ENCODE measurements at regions not wholly inside any gene's neighbourhood (a gene's known extent, or its start where the extent isn't known, plus 50 kb on each side); places are given as distances from the start of the nearest gene placed in this dataset.
"Not testable (repeated sequence)": the region's sequence is repeated elsewhere in the genome, so short reads cannot be mapped to it uniquely, and the experiment has no call there.

GRCh38 chr10:95130429-95130828 is 61.1 kb upstream of the CYP2C8 start:
- H3K27me3 ChIP-seq (ENCODE audit: control insufficient read depth in 3 of 3, insufficient read depth in 3 of 3, low read depth in 1 of 3, low read length in 3 of 3); H3K9me3 ChIP-seq (replicated peaks in 1 of 2; ENCODE audit: control insufficient read depth in 2 of 2, insufficient read depth in 1 of 2, low read depth in 1 of 2, low read length in 2 of 2); H3K79me1 ChIP-seq (ENCODE audit: low read depth, low read length); H3K4me1 ChIP-seq (ENCODE audit: control insufficient read depth in 2 of 2, insufficient read depth in 1 of 2, low read depth in 1 of 2, low read length in 2 of 2); H4K8ac ChIP-seq (ENCODE audit: low read depth, low read length); H3K4me3 ChIP-seq (ENCODE audit: low read length in 2 of 2); H3K27ac ChIP-seq (replicated peaks; ENCODE audit: low read length); H2BK15ac ChIP-seq (ENCODE audit: low read length); H2BK5ac ChIP-seq (ENCODE audit: low read length); H3K9ac ChIP-seq (ENCODE audit: low read depth, low read length, poor library complexity); H3K23ac ChIP-seq (ENCODE audit: low read depth, low read length, poor library complexity); H2AK5ac ChIP-seq (ENCODE audit: low read depth, low read length); H3K36me3 ChIP-seq (replicated peaks in 1 of 2; ENCODE audit: control insufficient read depth in 2 of 2, insufficient read depth in 2 of 2, low read length in 2 of 2); H3K14ac ChIP-seq (ENCODE audit: low read length); H2BK120ac ChIP-seq (ENCODE audit: low read depth, low read length); H2AFZ ChIP-seq (ENCODE audit: low read length); H3K4ac ChIP-seq (ENCODE audit: low read length); H2BK12ac ChIP-seq (ENCODE audit: low read length); H3K4me2 ChIP-seq (ENCODE audit: insufficient read depth, low read length, poor library complexity, severe bottlenecking); H4K91ac ChIP-seq (ENCODE audit: low read depth, low read length, poor library complexity); H3K18ac ChIP-seq (ENCODE audit: low read length); DNase-seq (ENCODE audit: low spot score): not testable (repeated sequence)
- WGBS, 2 donors (ENCODE audit: extremely low coverage in 2 of 2, insufficient read length in 2 of 2, insufficient replicate concordance in 1 of 2): no CpG with 5 or more reads among the region's 2 CpGs

DNA sequence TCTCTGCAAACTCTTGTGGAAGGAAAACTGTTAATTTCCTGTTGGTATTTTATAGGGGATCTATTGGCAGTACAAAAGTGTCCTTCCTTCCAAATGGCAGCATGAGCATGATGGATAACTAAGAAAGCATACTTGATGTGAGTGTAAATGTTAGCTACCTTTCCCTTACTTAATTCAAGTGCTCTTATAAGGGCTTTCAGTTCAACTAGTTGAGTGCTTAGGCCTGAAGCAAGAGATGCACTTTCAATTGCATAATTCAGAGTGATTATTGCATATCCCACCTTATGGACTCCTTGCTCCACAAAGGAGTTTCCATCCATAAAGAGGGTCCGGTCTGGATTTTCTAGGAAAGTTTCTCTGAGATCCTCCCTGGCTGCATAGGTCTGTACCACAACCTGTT is 56.3 kb upstream of the CYP2C8 start:
- no peak overlapping the region for H3K14ac ChIP-seq (ENCODE audit: low read length)
- no peak for DNase-seq (ENCODE audit: low spot score)
- no peak overlapping the region for H3K18ac ChIP-seq (ENCODE audit: low read length)
- H3K36me3 ChIP-seq (replicated peaks in 1 of 2; ENCODE audit: control insufficient read depth in 2 of 2, insufficient read depth in 2 of 2, low read length in 2 of 2): no peaks in the 10 kb centered on the region
- no peak overlapping the region for H2BK5ac ChIP-seq (ENCODE audit: low read length)
- WGBS, 2 donors (ENCODE audit: extremely low coverage in 2 of 2, insufficient read length in 2 of 2, insufficient replicate concordance in 1 of 2): no CpG with 5 or more reads among the region's 1 CpG
- no peak overlapping the region for H3K27ac ChIP-seq (replicated peaks; ENCODE audit: low read length)
- H2AK5ac ChIP-seq (ENCODE audit: low read depth, low read length): no peak overlapping the region
- H3K9me3 ChIP-seq (replicated peaks in 1 of 2; ENCODE audit: control insufficient read depth in 2 of 2, insufficient read depth in 1 of 2, low read depth in 1 of 2, low read length in 2 of 2): peaks cover 0 to 8% of the 10 kb centered on the region in 2 donors
- no peaks in the 10 kb centered on the region for H3K27me3 ChIP-seq (ENCODE audit: control insufficient read depth in 3 of 3, insufficient read depth in 3 of 3, low read depth in 1 of 3, low read length in 3 of 3)
- H3K23ac ChIP-seq (ENCODE audit: low read depth, low read length, poor library complexity): no peak overlapping the region
- no peaks in the 10 kb centered on the region for H3K4me1 ChIP-seq (ENCODE audit: control insufficient read depth in 2 of 2, insufficient read depth in 1 of 2, low read depth in 1 of 2, low read length in 2 of 2)
- H2BK12ac ChIP-seq (ENCODE audit: low read length): no peak overlapping the region
- no peak overlapping the region for H3K9ac ChIP-seq (ENCODE audit: low read depth, low read length, poor library complexity)
- no peaks in the 10 kb centered on the region for H3K79me1 ChIP-seq (ENCODE audit: low read depth, low read length)
- no peak overlapping the region for H2BK120ac ChIP-seq (ENCODE audit: low read depth, low read length)
- H3K4me3 ChIP-seq (ENCODE audit: low read length in 2 of 2): no peak overlapping the region
- no peak overlapping the region for H2AFZ ChIP-seq (ENCODE audit: low read length)
- H4K91ac ChIP-seq (ENCODE audit: low read depth, low read length, poor library complexity): no peak overlapping the region
- no peak overlapping the region for H4K8ac ChIP-seq (ENCODE audit: low read depth, low read length)
- no peak overlapping the region for H3K4me2 ChIP-seq (ENCODE audit: insufficient read depth, low read length, poor library complexity, severe bottlenecking)
- no peak overlapping the region for H2BK15ac ChIP-seq (ENCODE audit: low read length)
- H3K4ac ChIP-seq (ENCODE audit: low read length): no peak overlapping the region

GRCh38 chr10:95122736-95123135 is 53.4 kb upstream of the CYP2C8 start:
- no peak overlapping the region for H3K4ac ChIP-seq (ENCODE audit: low read length)
- DNase-seq (ENCODE audit: low spot score): no peak
- no peak overlapping the region for H2BK120ac ChIP-seq (ENCODE audit: low read depth, low read length)
- H3K4me1 ChIP-seq (ENCODE audit: control insufficient read depth in 2 of 2, insufficient read depth in 1 of 2, low read depth in 1 of 2, low read length in 2 of 2): no peaks in the 10 kb centered on the region
- no peak overlapping the region for H3K4me2 ChIP-seq (ENCODE audit: insufficient read depth, low read length, poor library complexity, severe bottlenecking)
- no CpG with 5 or more reads among the region's 1 CpG for WGBS, 2 donors (ENCODE audit: extremely low coverage in 2 of 2, insufficient read length in 2 of 2, insufficient replicate concordance in 1 of 2)
- H4K8ac ChIP-seq (ENCODE audit: low read depth, low read length): no peak overlapping the region
- H2AFZ ChIP-seq (ENCODE audit: low read length): no peak overlapping the region
- H2BK5ac ChIP-seq (ENCODE audit: low read length): no peak overlapping the region
- no peak overlapping the region for H3K23ac ChIP-seq (ENCODE audit: low read depth, low read length, poor library complexity)
- no peak overlapping the region for H4K91ac ChIP-seq (ENCODE audit: low read depth, low read length, poor library complexity)
- H3K9ac ChIP-seq (ENCODE audit: low read depth, low read length, poor library complexity): no peak overlapping the region
- no peak overlapping the region for H3K4me3 ChIP-seq (ENCODE audit: low read length in 2 of 2)
- H3K27me3 ChIP-seq (ENCODE audit: control insufficient read depth in 3 of 3, insufficient read depth in 3 of 3, low read depth in 1 of 3, low read length in 3 of 3): no peaks in the 10 kb centered on the region
- H3K27ac ChIP-seq (replicated peaks; ENCODE audit: low read length): no peak overlapping the region
- no peak overlapping the region for H3K14ac ChIP-seq (ENCODE audit: low read length)
- no peak overlapping the region for H2BK15ac ChIP-seq (ENCODE audit: low read length)
- H3K79me1 ChIP-seq (ENCODE audit: low read depth, low read length): no peaks in the 10 kb centered on the region
- H3K9me3 ChIP-seq (replicated peaks in 1 of 2; ENCODE audit: control insufficient read depth in 2 of 2, insufficient read depth in 1 of 2, low read depth in 1 of 2, low read length in 2 of 2): peaks cover 0 to 6% of the 10 kb centered on the region in 2 donors
- H3K18ac ChIP-seq (ENCODE audit: low read length): no peak overlapping the region
- no peak overlapping the region for H2AK5ac ChIP-seq (ENCODE audit: low read depth, low read length)
- H2BK12ac ChIP-seq (ENCODE audit: low read length): no peak overlapping the region
- H3K36me3 ChIP-seq (replicated peaks in 1 of 2; ENCODE audit: control insufficient read depth in 2 of 2, insufficient read depth in 2 of 2, low read length in 2 of 2): no peaks in the 10 kb centered on the region

- Histone ChIP-seq H3K23ac (ENCODE audit: low read depth, low read length, poor library complexity) (no peak overlapping the region), H3K4me1 (ENCODE audit: control insufficient read depth in 2 of 2, insufficient read depth in 1 of 2, low read depth in 1 of 2, low read length in 2 of 2) (no peaks in the 10 kb centered on the region), H3K4me2 (ENCODE audit: insufficient read depth, low read length, poor library complexity, severe bottlenecking) (no peak overlapping the region), H3K9ac (ENCODE audit: low read depth, low read length, poor library complexity) (no peak overlapping the region), H2BK12ac (ENCODE audit: low read length) (no peak overlapping the region), H4K91ac (ENCODE audit: low read depth, low read length, poor library complexity) (no peak overlapping the region), H3K4me3 (ENCODE audit: low read length in 2 of 2) (no peak overlapping the region), H2AFZ (ENCODE audit: low read length) (no peak overlapping the region), H2BK120ac (ENCODE audit: low read depth, low read length) (no peak overlapping the region), H2AK5ac (ENCODE audit: low read depth, low read length) (no peak overlapping the region), H3K4ac (ENCODE audit: low read length) (no peak overlapping the region), H3K27me3 (ENCODE audit: control insufficient read depth in 3 of 3, insufficient read depth in 3 of 3, low read depth in 1 of 3, low read length in 3 of 3) (no peaks in the 10 kb centered on the region), H3K9me3 (replicated peaks in 1 of 2; ENCODE audit: control insufficient read depth in 2 of 2, insufficient read depth in 1 of 2, low read depth in 1 of 2, low read length in 2 of 2) (peaks cover 0 to 6% of the 10 kb centered on the region in 2 donors), H4K8ac (ENCODE audit: low read depth, low read length) (no peak overlapping the region), H3K27ac (replicated peaks; ENCODE audit: low read length) (no peak overlapping the region), H3K36me3 (replicated peaks in 1 of 2; ENCODE audit: control insufficient read depth in 2 of 2, insufficient read depth in 2 of 2, low read length in 2 of 2) (no peaks in the 10 kb centered on the region), H3K14ac (ENCODE audit: low read length) (no peak overlapping the region), H2BK5ac (ENCODE audit: low read length) (no peak overlapping the region), H3K79me1 (ENCODE audit: low read depth, low read length) (no peaks in the 10 kb centered on the region), H3K18ac (ENCODE audit: low read length) (no peak overlapping the region), H2BK15ac (ENCODE audit: low read length) (no peak overlapping the region)
- no CpG with 5 or more reads among the region's 2 CpGs for WGBS, 2 donors (ENCODE audit: extremely low coverage in 2 of 2, insufficient read length in 2 of 2, insufficient replicate concordance in 1 of 2)
- DNase-seq (ENCODE audit: low spot score): no peak
Observed at GRCh38 chr10:95121904-95122303, 52.6 kb upstream of the CYP2C8 start.

Data from neuronal stem cell (in vitro differentiated cells).